Caco-2 (cell line): ENCODE measurements at regions not wholly inside any gene's neighbourhood (a gene's known extent, or its start where the extent isn't known, plus 50 kb on each side); places are given as distances from the start of the nearest gene placed in this dataset.

Experiments used
- BruUV-seq: library from RNA; stranded (reverse); fragments of 400-500 nt; replicated peaks from 2 replicates; lab custom pipeline; 2021; lab: Mats Ljungman, UMichigan
- CTCF ChIA-PET: fragments of 300-600 bp; sonication (Branson Sonifier 250); formaldehyde crosslinking; loops from one replicate; lab custom pipeline; 2022; ENCODE audit warnings: antibody characterized with exemption; lab: Charles Lee
- POLR2A ChIA-PET: fragments of 300-600 bp; sonication (Branson Sonifier 250); formaldehyde crosslinking; loops from one replicate; lab custom pipeline; 2022; ENCODE audit warnings: antibody characterized with exemption; lab: Charles Lee
- DNase-seq, 2 experiments: peaks; one replicate each; pipeline versions ENCODE4 v3.0.0 to v3.0.0-alpha.2; 2020 to 2022
- H3K27me3 ChIP-seq: replicated peaks from 2 replicates; pipeline ENCODE4 v1.6.0; 2011; ENCODE audit warnings: low read length; ENCODE audit not compliant: control insufficient read depth, insufficient read depth
- H3K36me3 ChIP-seq: 2 replicates; pipeline ENCODE4 v1.5.1; 2011; ENCODE audit warnings: low read length; ENCODE audit not compliant: control insufficient read depth, insufficient read depth
- H3K4me1 ChIP-seq: fragments of 250-450 bp; sonication (Bioruptor Pico); 2 replicates; pipeline ENCODE4 v1.5.1; 2020; ENCODE audit warnings: mild to moderate bottlenecking
- H3K4me3 ChIP-seq: 2 replicates; pipeline ENCODE4 v1.5.1; 2011; ENCODE audit warnings: low read depth, mild to moderate bottlenecking, control low read depth, low read length
- H3K9me3 ChIP-seq: fragments of 250-450 bp; sonication (Bioruptor Pico); 2 replicates; pipeline ENCODE4 v1.5.1; 2020; ENCODE audit warnings: mild to moderate bottlenecking, moderate library complexity
- H3K27ac Mint-ChIP-seq: one replicate; pipeline ENCODE4 v1.8.0; 2022; ENCODE audit warnings: mixed read lengths; ENCODE audit not compliant: unreplicated experiment
- H3K27me3 Mint-ChIP-seq: one replicate; pipeline ENCODE4 v1.8.0; 2022; ENCODE audit warnings: mixed read lengths; ENCODE audit not compliant: insufficient read depth, unreplicated experiment
- H3K36me3 Mint-ChIP-seq: one replicate; pipeline ENCODE4 v1.8.0; 2022; ENCODE audit warnings: mild to moderate bottlenecking, mixed read lengths; ENCODE audit not compliant: insufficient read depth, unreplicated experiment
- H3K4me1 Mint-ChIP-seq: one replicate; pipeline ENCODE4 v1.8.0; 2022; ENCODE audit warnings: low read depth, mixed read lengths; ENCODE audit not compliant: unreplicated experiment
- H3K4me3 Mint-ChIP-seq: one replicate; pipeline ENCODE4 v1.8.0; 2022; ENCODE audit warnings: mild to moderate bottlenecking, moderate library complexity, mixed read lengths; ENCODE audit not compliant: unreplicated experiment
- H3K9me3 Mint-ChIP-seq: one replicate; pipeline ENCODE4 v1.8.0; 2022; ENCODE audit warnings: mixed read lengths; ENCODE audit not compliant: unreplicated experiment
- intact Hi-C: fragments of 100-400 bp; cut with micrococcal nuclease; formaldehyde crosslinking; loops from one replicate; pipeline ENCODE4 v1.10.0; 2022; ENCODE audit not compliant: unreplicated experiment
- TF ChIP-seq, protein P1 (sequence below), 2 experiments: fragments of 200-600 bp in 1 of 2; IDR thresholded peaks; 1 replicate in 1 of 2; 2 replicates in 1 of 2; pipeline versions ENCODE4 v1.5.1 to v1.8.0; 2011 to 2022; ENCODE audit warnings: antibody characterized with exemption in 1 of 2, control low read depth in 1 of 2, inconsistent platforms in 1 of 2, low read depth in 1 of 2, low read length in 1 of 2, mild to moderate bottlenecking in 1 of 2, moderate library complexity in 1 of 2; ENCODE audit not compliant: insufficient read depth in 1 of 2, severe bottlenecking in 1 of 2, unreplicated experiment in 1 of 2

DNA sequence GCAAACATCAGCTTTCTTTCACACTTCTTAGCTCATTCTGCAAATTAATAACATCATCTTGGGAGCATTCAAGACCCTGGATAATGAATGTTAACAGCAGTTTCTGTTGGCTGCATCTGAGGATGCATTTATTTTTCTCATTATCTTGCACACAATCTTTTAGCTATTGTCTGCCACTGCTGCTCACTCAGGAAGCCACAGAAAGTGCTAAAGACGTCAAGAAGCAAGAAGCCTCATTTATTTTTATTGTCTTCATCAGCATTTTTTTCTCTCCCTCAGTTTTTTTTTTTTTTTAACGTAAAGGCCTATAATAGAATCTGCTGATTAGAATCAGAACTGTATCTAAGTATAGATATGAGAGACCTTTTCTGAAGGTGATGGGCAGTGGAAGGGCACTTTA is 1339.4 kb downstream of the FAM181B start:
- H3K27me3 ChIP-seq, result no peaks in the 10 kb centered on the region
- no peak for DNase-seq
- H3K4me1 ChIP-seq, result peaks cover 10% of the 10 kb centered on the region

DNA sequence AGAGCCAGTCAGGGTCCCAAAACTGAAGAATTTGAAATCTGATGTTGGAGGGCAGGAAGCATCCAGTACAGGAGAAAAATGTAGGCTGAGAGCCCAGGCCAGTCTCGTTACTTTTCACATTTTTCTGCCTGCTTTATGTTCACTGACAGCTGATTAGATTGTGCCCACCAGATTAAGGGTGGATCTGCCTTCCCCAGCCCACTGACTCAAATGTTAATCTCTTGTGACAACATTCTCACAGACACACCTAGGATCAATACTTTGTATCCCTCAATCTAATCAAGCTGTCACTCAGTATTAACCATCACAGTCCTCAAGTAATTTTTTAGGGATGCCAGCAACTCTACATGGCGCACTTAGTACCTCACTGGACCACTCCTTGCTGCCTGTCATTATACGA is 1345.3 kb downstream of the FAM181B start:
- CTCF ChIA-PET, result no interaction called here
- Histone ChIP-seq H3K4me1 (no peaks in the 10 kb centered on the region), H3K9me3 (no peaks in the 10 kb centered on the region), H3K27me3 (no peaks in the 10 kb centered on the region), H3K4me3 (no peak overlapping the region), H3K36me3 (no peaks in the 10 kb centered on the region)
- TF ChIP-seq, protein P1, sequence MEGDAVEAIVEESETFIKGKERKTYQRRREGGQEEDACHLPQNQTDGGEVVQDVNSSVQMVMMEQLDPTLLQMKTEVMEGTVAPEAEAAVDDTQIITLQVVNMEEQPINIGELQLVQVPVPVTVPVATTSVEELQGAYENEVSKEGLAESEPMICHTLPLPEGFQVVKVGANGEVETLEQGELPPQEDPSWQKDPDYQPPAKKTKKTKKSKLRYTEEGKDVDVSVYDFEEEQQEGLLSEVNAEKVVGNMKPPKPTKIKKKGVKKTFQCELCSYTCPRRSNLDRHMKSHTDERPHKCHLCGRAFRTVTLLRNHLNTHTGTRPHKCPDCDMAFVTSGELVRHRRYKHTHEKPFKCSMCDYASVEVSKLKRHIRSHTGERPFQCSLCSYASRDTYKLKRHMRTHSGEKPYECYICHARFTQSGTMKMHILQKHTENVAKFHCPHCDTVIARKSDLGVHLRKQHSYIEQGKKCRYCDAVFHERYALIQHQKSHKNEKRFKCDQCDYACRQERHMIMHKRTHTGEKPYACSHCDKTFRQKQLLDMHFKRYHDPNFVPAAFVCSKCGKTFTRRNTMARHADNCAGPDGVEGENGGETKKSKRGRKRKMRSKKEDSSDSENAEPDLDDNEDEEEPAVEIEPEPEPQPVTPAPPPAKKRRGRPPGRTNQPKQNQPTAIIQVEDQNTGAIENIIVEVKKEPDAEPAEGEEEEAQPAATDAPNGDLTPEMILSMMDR (IDR thresholded peaks at IDR 0.05; ENCODE audit: insufficient read depth in 1 of 2, low read depth in 1 of 2, low read length in 1 of 2, severe bottlenecking in 1 of 2, unreplicated experiment in 1 of 2), result no peak
- BruUV-seq, result no TSS peak
- intact Hi-C loops, result no loop called here
- Mint-ChIP-seq H3K4me3 (no peak overlapping the region), H3K9me3 (no peaks in the 10 kb centered on the region), H3K4me1 (no peaks in the 10 kb centered on the region), H3K27me3 (peaks cover 11% of the 10 kb centered on the region), H3K27ac (no peak overlapping the region), H3K36me3 (no peaks in the 10 kb centered on the region)
- DNase-seq, result no peak
- POLR2A ChIA-PET, result no interaction called here

More for the DNA sequence above, 1339.4 kb downstream of the FAM181B start:
- no peaks in the 10 kb centered on the region for H3K9me3 Mint-ChIP-seq
- peaks cover 10% of the 10 kb centered on the region for H3K27me3 Mint-ChIP-seq
- intact Hi-C loops, result no loop called here
- H3K27ac Mint-ChIP-seq, result no peak overlapping the region
- Histone ChIP-seq H3K9me3 (no peaks in the 10 kb centered on the region), H3K36me3 (no peaks in the 10 kb centered on the region), H3K4me3 (no peak overlapping the region)
- ChIA-PET CTCF (no interaction called here), POLR2A (no interaction called here)
- H3K4me1 Mint-ChIP-seq, result no peaks in the 10 kb centered on the region
- H3K4me3 Mint-ChIP-seq, result no peak overlapping the region
- TF ChIP-seq, protein P1 (IDR thresholded peaks at IDR 0.05; ENCODE audit: insufficient read depth in 1 of 2, low read depth in 1 of 2, low read length in 1 of 2, severe bottlenecking in 1 of 2, unreplicated experiment in 1 of 2), result no peak
- no peaks in the 10 kb centered on the region for H3K36me3 Mint-ChIP-seq
- BruUV-seq, result no TSS peak

DNA sequence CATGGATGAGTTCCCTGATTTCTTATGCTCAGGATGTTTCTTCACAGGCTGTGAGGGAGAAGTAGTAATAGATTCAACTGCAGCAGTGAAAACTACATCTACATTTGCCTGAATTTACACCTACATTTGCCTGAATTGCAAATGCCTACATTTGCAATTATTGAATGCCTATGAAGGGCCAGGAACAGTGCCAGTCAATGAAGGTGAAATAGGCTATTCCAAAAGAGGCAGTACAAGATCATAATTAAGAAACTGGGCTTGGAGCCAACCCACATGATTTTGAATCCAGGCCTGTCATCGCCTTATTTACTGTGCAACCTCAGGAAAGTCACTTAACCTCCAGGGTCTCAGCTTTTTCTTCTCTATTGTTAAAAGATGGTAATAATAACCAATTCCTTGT is 1353.3 kb downstream of the FAM181B start:
- TF ChIP-seq, protein P1 (IDR thresholded peaks at IDR 0.05; ENCODE audit: insufficient read depth in 1 of 2, low read depth in 1 of 2, low read length in 1 of 2, severe bottlenecking in 1 of 2, unreplicated experiment in 1 of 2), result no peak
- Histone ChIP-seq H3K4me1 (no peaks in the 10 kb centered on the region), H3K4me3 (no peak overlapping the region), H3K36me3 (no peaks in the 10 kb centered on the region), H3K9me3 (no peaks in the 10 kb centered on the region), H3K27me3 (no peaks in the 10 kb centered on the region)
- ChIA-PET CTCF (no interaction called here), POLR2A (no interaction called here)
- no peaks in the 10 kb centered on the region for H3K4me1 Mint-ChIP-seq
- H3K36me3 Mint-ChIP-seq, result no peaks in the 10 kb centered on the region
- peaks cover 3% of the 10 kb centered on the region for H3K27me3 Mint-ChIP-seq
- DNase-seq, result no peak
- intact Hi-C loops, result no loop called here
- no peak overlapping the region for H3K27ac Mint-ChIP-seq
- no peaks in the 10 kb centered on the region for H3K9me3 Mint-ChIP-seq
- H3K4me3 Mint-ChIP-seq, result no peak overlapping the region
- no TSS peak for BruUV-seq
